GM12865 (cell line): ENCODE measurements at regions not wholly inside any gene's neighbourhood (a gene's known extent, or its start where the extent isn't known, plus 50 kb on each side); places are given as distances from the start of the nearest gene placed in this dataset.

ENCODE experiments used
- DNase-seq: peaks from one replicate; pipeline ENCODE4 v3.0.0; 2010; ENCODE audit warnings: low read depth
- H3K4me3 ChIP-seq: 2 replicates; pipeline ENCODE4 v1.5.1; 2011; ENCODE audit warnings: mild to moderate bottlenecking, low read depth, low read length, control low read depth
- CTCF ChIP-seq: IDR thresholded peaks from 2 replicates; pipeline ENCODE4 v1.5.1; 2011; ENCODE audit warnings: low read length, control low read depth, low read depth, inconsistent platforms; ENCODE audit not compliant: insufficient read depth; ENCODE audit errors: missing control alignments

- DNase-seq, result no peak
- H3K4me3 ChIP-seq, result no peak overlapping the region
- no peak for TF ChIP-seq CTCF
Measured at GRCh38 chr12:125329239-125330102, 264.2 kb downstream of the AACS start.

GRCh38 chr12:125330645-125331341 is 265.6 kb downstream of the AACS start:
- DNase-seq, result peak; percentile 41
- H3K4me3 ChIP-seq, result no peak overlapping the region

GRCh38 chr12:125331342-125332052 is 266.3 kb downstream of the AACS start:
- TF ChIP-seq CTCF, result no peak
- no peak for DNase-seq
- no peak overlapping the region for H3K4me3 ChIP-seq

More at GRCh38 chr12:125330645-125331341, 265.6 kb downstream of the AACS start:
- peak; percentile 93 for TF ChIP-seq CTCF

- H3K4me3 ChIP-seq, result no peak overlapping the region
- TF ChIP-seq CTCF, result peak; percentile 20
- no peak for DNase-seq
Measured at GRCh38 chr12:125332900-125333299, 267.7 kb downstream of the AACS start.

GRCh38 chr12:125336246-125336645 is 271.0 kb downstream of the AACS start:
- TF ChIP-seq CTCF, result no peak
- H3K4me3 ChIP-seq, result no peak overlapping the region
- no peak for DNase-seq

- DNase-seq, result no peak
- no peak for TF ChIP-seq CTCF
- H3K4me3 ChIP-seq, result no peak overlapping the region
Measured at GRCh38 chr12:125340791-125341190, 275.6 kb downstream of the AACS start.
